K562 (cell line): ENCODE measurements at regions not wholly inside any gene's neighbourhood (a gene's known extent, or its start where the extent isn't known, plus 50 kb on each side); places are given as distances from the start of the nearest gene placed in this dataset.

Experiments used
- ATAC-seq: fragments of 200-7000 bp; cut with Tn5 transposase; 3 replicates; pipeline ENCODE4 v1.9.1; 2020; ENCODE audit warnings: moderate library complexity
- BruUV-seq: library from RNA; stranded (reverse); fragments of 400-500 nt; replicated peaks from 2 replicates; lab custom pipeline; 2021; lab: Mats Ljungman, UMichigan
- CTCF ChIA-PET: fragments of 300-600 bp; formaldehyde crosslinking; extraction: SDS; loops from one replicate; lab custom pipeline; 2021; ENCODE audit warnings: low intra/inter-chr PET ratio; lab: Yijun Ruan, JAX
- POLR2A ChIA-PET: fragments of 300-600, 350-650 bp; sonication (Branson Sonifier 250); formaldehyde crosslinking; extraction: SDS; loops from one replicate; lab custom pipeline; 2021; ENCODE audit warnings: antibody characterized with exemption, inconsistent platforms; lab: Yijun Ruan, JAX
- DNase-seq, 4 experiments: peaks; one replicate each; pipeline versions ENCODE4 v3.0.0 to v3.0.0-alpha.2; 2011 to 2018; ENCODE audit warnings: low spot score in 3 of 4, mixed read lengths in 3 of 4; ENCODE audit errors: extremely low read depth in 1 of 4
- FAIRE-seq: peaks from 2 replicates; lab custom pipeline; 2011; peaks lifted over from hg19 to GRCh38; lab: Jason Lieb, UNC
- H2AFZ ChIP-seq: 2 replicates; pipeline ENCODE4 v1.6.0; 2011; ENCODE audit warnings: low read depth, low read length, control low read depth, inconsistent platforms
- H3K27ac ChIP-seq: fragments of 200-600 bp; 3 replicates; pipeline ENCODE4 v1.8.0; 2011; ENCODE audit warnings: low read depth, mild to moderate bottlenecking, control low read depth, inconsistent platforms, low read length, moderate library complexity, mixed read lengths; ENCODE audit errors: extremely low read depth
- H3K27me3 ChIP-seq, 2 experiments: fragments of 300-600 bp in 1 of 2; 2 replicates in 1 of 2; 3 replicates in 1 of 2; pipeline versions ENCODE4 v1.6.0 to v1.8.0; 2011; ENCODE audit warnings: inconsistent platforms in 2 of 2, low read length in 2 of 2, mild to moderate bottlenecking in 1 of 2, mixed read lengths in 1 of 2, moderate library complexity in 1 of 2; ENCODE audit not compliant: control insufficient read depth in 2 of 2, insufficient read depth in 2 of 2
- H3K36me3 ChIP-seq: fragments of 300-600 bp; 3 replicates; pipeline ENCODE4 v1.8.0; 2011; ENCODE audit warnings: mild to moderate bottlenecking, low read length, inconsistent platforms; ENCODE audit not compliant: control insufficient read depth, insufficient read depth
- H3K4me1 ChIP-seq, 2 experiments: fragments of 200-600 bp in 1 of 2; replicated peaks in 1 of 2; 2 replicates in 1 of 2; 3 replicates in 1 of 2; pipeline versions ENCODE4 v1.5.1 to v1.8.0; 2011; ENCODE audit warnings: inconsistent platforms in 2 of 2, low read length in 2 of 2, mild to moderate bottlenecking in 1 of 2, mixed read lengths in 1 of 2, moderate library complexity in 1 of 2; ENCODE audit not compliant: control insufficient read depth in 2 of 2, insufficient read depth in 2 of 2
- H3K4me2 ChIP-seq: 2 replicates; pipeline ENCODE4 v1.6.1; 2011; ENCODE audit warnings: low read length, control low read depth, inconsistent platforms, mixed read lengths; ENCODE audit not compliant: insufficient read depth
- H3K4me3 ChIP-seq: fragments of 200-600 bp; sonication (generic), shearing (Covaris generic); 2 replicates; pipeline ENCODE4 v1.5.1; 2016; ENCODE audit warnings: control low read depth, inconsistent platforms
- H3K79me2 ChIP-seq: fragments of 200-600 bp; 3 replicates; pipeline ENCODE4 v1.8.0; 2011; ENCODE audit warnings: low read length, inconsistent platforms; ENCODE audit not compliant: control insufficient read depth, insufficient read depth
- H3K9ac ChIP-seq, 2 experiments: 2 replicates each; pipeline versions ENCODE4 v1.6.0 to v1.6.1; 2011; ENCODE audit warnings: low read depth in 2 of 2, low read length in 2 of 2, control low read depth in 1 of 2, inconsistent platforms in 1 of 2, mild to moderate bottlenecking in 1 of 2, mixed read lengths in 1 of 2; ENCODE audit not compliant: insufficient read depth in 1 of 2
- H3K9me1 ChIP-seq: one replicate; pipeline ENCODE4 v1.6.0; 2011; ENCODE audit warnings: inconsistent platforms, mild to moderate bottlenecking, low read length, moderate library complexity; ENCODE audit not compliant: control insufficient read depth, insufficient read depth
- H3K9me3 ChIP-seq: replicated peaks from 2 replicates; pipeline ENCODE4 v1.5.1; 2011; ENCODE audit warnings: low read depth, low read length, inconsistent platforms; ENCODE audit not compliant: control insufficient read depth, insufficient read depth
- H4K20me1 ChIP-seq: replicated peaks from 2 replicates; pipeline ENCODE4 v1.6.1; 2011; ENCODE audit warnings: low read length, inconsistent platforms, mixed read lengths; ENCODE audit not compliant: control insufficient read depth, insufficient read depth
- ATF7 ChIP-seq: fragments of 450-650 bp; IDR thresholded peaks from 2 replicates; pipeline ENCODE4 v1.7.1; 2014; ENCODE audit warnings: mild to moderate bottlenecking, moderate library complexity
- EP300 ChIP-seq: IDR thresholded peaks from 2 replicates; pipeline ENCODE4 v1.6.1; 2012; ENCODE audit warnings: low read length, improper control_type of control experiment
- FOSL1 ChIP-seq: fragments of 200-800 bp; sonication (Bioruptor generic); conservative IDR thresholded peaks from 2 replicates; pipeline ENCODE4 v1.6.1; 2016; ENCODE audit warnings: missing genetic modification characterization, missing compliant biosample characterization
- JUND ChIP-seq, 2 experiments: IDR thresholded peaks; 2 replicates in 1 of 2; 3 replicates in 1 of 2; pipeline ENCODE4 v1.6.1; 2011; ENCODE audit warnings: borderline replicate concordance in 2 of 2, low read depth in 2 of 2, low read length in 2 of 2, improper control_type of control experiment in 1 of 2, missing biosample characterization in 1 of 2, missing genetic modification characterization in 1 of 2, missing genetic modification reagents in 1 of 2
- MEIS2 ChIP-seq: fragments of 450-650 bp; IDR thresholded peaks from 2 replicates; pipeline ENCODE4 v1.6.1; 2014; ENCODE audit warnings: mild to moderate bottlenecking; ENCODE audit not compliant: partially characterized antibody
- PCBP2 ChIP-seq: fragments of 200-400 bp; formaldehyde crosslinking; IDR thresholded peaks from 2 replicates; pipeline ENCODE4 v1.6.1; 2018; ENCODE audit warnings: low read length, low read depth, mild to moderate bottlenecking, moderate library complexity; ENCODE audit not compliant: poor library complexity, severe bottlenecking
- SOX6 ChIP-seq: fragments of 450-650 bp; IDR thresholded peaks from 2 replicates; pipeline ENCODE4 v1.6.1; 2014; ENCODE audit warnings: mild to moderate bottlenecking
- TAF9B ChIP-seq: fragments of 450-650 bp; IDR thresholded peaks from 2 replicates; pipeline ENCODE4 v1.6.1; 2018; ENCODE audit warnings: mild to moderate bottlenecking; ENCODE audit not compliant: partially characterized antibody
- YY1 ChIP-seq, 3 experiments: IDR thresholded peaks; 2 replicates each; pipeline ENCODE4 v1.6.1; 2011; ENCODE audit warnings: low read length in 2 of 3, mild to moderate bottlenecking in 2 of 3, moderate library complexity in 2 of 3, borderline replicate concordance in 1 of 3, control low read depth in 1 of 3, low read depth in 1 of 3; ENCODE audit not compliant: insufficient read depth in 3 of 3, insufficient replicate concordance in 2 of 3, control insufficient read depth in 1 of 3, insufficient read length in 1 of 3; ENCODE audit errors: extremely low read depth in 1 of 3
- WGBS: fragments of 100-300 bp; shearing (Covaris generic); methylation state at CpG from one replicate; pipeline ENCODE4 v1.1.6; 2016; ENCODE audit warnings: low coverage, mixed read lengths; ENCODE audit not compliant: insufficient coverage; ENCODE audit errors: missing lambda C conversion rate; 5-methylcytosine and 5-hydroxymethylcytosine counted together
- in situ Hi-C: fragments of 300-500 bp; cut with MboI; formaldehyde crosslinking; loops from 4 replicates; pipeline ENCODE4 v1.15.0; 2018; ENCODE audit warnings: inconsistent platforms, mixed read lengths
- intact Hi-C: fragments of 100-400 bp; cut with micrococcal nuclease; formaldehyde crosslinking; loops from 2 replicates; pipeline ENCODE4 v1.14.2; 2022
- TF ChIP-seq, protein P1 (sequence below): sonication (generic); formaldehyde crosslinking; IDR thresholded peaks from 2 replicates; pipeline ENCODE4 v1.8.0; 2022; ENCODE audit warnings: missing genetic modification reagents, mild to moderate bottlenecking, borderline replicate concordance
- TF ChIP-seq, protein P2 (sequence below): fragments of 450-650 bp; IDR thresholded peaks from 2 replicates; pipeline ENCODE4 v1.6.1; 2016
- TF ChIP-seq, protein P3 (sequence below), 2 experiments: IDR thresholded peaks in 1 of 2; conservative IDR thresholded peaks in 1 of 2; 2 replicates each; pipeline ENCODE4 v1.6.1; 2016; ENCODE audit warnings: low read depth in 2 of 2, mild to moderate bottlenecking in 1 of 2, missing compliant biosample characterization in 1 of 2, missing genetic modification characterization in 1 of 2, moderate library complexity in 1 of 2

DNA sequence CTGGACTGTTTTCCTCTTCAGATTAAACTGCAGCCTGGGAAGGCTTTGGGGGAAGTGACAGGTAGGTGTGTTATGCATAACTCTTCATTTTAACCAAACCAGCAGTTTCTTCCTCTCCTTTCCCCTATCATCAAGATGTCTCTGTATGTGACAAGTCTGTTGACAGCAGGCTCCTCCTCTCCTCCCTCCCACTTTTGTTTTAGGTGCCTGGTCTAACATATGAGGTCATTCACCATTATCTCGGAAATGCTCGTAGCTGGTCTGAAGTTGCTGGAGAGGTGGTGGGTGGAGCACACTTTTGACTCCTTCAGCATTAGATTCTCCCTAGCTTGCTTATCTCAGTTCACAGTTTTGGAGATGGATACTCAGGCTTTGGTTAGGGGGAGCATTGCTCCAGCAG lies 571.0 kb upstream of the EEF2KMT start:
- peak; percentile 56 for FAIRE-seq
- Histone ChIP-seq H3K27me3 (peaks cover 0 to 2% of the 10 kb centered on the region in 2 experiments; a peak in 1 of 5 replicates), H3K4me2 (no peak overlapping the region), H2AFZ (no peak overlapping the region), H3K27ac (no peak overlapping the region), H3K79me2 (no peaks in the 10 kb centered on the region), H3K9ac (no peak overlapping the region), H3K36me3 (no peaks in the 10 kb centered on the region), H3K9me3 (no peaks in the 10 kb centered on the region), H3K4me3 (no peak overlapping the region), H3K4me1 (no peaks in the 10 kb centered on the region; a peak in 1 of 5 replicates), H3K9me1 (no peaks in the 10 kb centered on the region), H4K20me1 (no peaks in the 10 kb centered on the region)
- DNase-seq, result peak; percentile 11 to 38 (median 21)
- CTCF ChIA-PET, result interaction anchor here (0.7 kb wide), 1 partner anchor 166 kb away, joined by 3 read pairs; no protein-coding TSS in a partner anchor
- no TSS peak for BruUV-seq
- POLR2A ChIA-PET, result interaction anchor here (0.6 to 0.7 kb wide), 2 partner anchors 254 to 271 kb away, joined by 3 to 4 read pairs; no protein-coding TSS in a partner anchor
- TF ChIP-seq EP300 (no peak), ATF7 (peak; percentile 74), PCBP2 (no peak), TAF9B (no peak), YY1 (IDR thresholded peaks at IDR 0.05; ENCODE audit: borderline replicate concordance in 1 of 3, control insufficient read depth in 1 of 3, extremely low read depth in 1 of 3, insufficient read depth in 3 of 3, insufficient read length in 1 of 3, insufficient replicate concordance in 2 of 3, low read depth in 1 of 3, low read length in 2 of 3) (no peak), JUND (IDR thresholded peaks at IDR 0.05; ENCODE audit: borderline replicate concordance, low read depth, low read length) (no peak), JUND (tag; IDR thresholded peaks at IDR 0.05; ENCODE audit: borderline replicate concordance, low read depth, low read length) (peak; percentile 56; the same call in 1 of the 3 replicates), SOX6 (0 out of 2 replicates have a peak, but pooled peaks have one; percentile 44), FOSL1 (tag) (no peak), MEIS2 (peak; percentile 76)
- TF ChIP-seq, protein P1, sequence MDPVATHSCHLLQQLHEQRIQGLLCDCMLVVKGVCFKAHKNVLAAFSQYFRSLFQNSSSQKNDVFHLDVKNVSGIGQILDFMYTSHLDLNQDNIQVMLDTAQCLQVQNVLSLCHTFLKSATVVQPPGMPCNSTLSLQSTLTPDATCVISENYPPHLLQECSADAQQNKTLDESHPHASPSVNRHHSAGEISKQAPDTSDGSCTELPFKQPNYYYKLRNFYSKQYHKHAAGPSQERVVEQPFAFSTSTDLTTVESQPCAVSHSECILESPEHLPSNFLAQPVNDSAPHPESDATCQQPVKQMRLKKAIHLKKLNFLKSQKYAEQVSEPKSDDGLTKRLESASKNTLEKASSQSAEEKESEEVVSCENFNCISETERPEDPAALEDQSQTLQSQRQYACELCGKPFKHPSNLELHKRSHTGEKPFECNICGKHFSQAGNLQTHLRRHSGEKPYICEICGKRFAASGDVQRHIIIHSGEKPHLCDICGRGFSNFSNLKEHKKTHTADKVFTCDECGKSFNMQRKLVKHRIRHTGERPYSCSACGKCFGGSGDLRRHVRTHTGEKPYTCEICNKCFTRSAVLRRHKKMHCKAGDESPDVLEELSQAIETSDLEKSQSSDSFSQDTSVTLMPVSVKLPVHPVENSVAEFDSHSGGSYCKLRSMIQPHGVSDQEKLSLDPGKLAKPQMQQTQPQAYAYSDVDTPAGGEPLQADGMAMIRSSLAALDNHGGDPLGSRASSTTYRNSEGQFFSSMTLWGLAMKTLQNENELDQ, result no peak
- TF ChIP-seq, protein P2, sequence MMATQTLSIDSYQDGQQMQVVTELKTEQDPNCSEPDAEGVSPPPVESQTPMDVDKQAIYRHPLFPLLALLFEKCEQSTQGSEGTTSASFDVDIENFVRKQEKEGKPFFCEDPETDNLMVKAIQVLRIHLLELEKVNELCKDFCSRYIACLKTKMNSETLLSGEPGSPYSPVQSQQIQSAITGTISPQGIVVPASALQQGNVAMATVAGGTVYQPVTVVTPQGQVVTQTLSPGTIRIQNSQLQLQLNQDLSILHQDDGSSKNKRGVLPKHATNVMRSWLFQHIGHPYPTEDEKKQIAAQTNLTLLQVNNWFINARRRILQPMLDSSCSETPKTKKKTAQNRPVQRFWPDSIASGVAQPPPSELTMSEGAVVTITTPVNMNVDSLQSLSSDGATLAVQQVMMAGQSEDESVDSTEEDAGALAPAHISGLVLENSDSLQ, result peak; percentile 76
- TF ChIP-seq, protein P3, sequence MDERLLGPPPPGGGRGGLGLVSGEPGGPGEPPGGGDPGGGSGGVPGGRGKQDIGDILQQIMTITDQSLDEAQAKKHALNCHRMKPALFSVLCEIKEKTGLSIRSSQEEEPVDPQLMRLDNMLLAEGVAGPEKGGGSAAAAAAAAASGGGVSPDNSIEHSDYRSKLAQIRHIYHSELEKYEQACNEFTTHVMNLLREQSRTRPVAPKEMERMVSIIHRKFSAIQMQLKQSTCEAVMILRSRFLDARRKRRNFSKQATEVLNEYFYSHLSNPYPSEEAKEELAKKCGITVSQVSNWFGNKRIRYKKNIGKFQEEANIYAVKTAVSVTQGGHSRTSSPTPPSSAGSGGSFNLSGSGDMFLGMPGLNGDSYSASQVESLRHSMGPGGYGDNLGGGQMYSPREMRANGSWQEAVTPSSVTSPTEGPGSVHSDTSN (CRISPR knock-in tag; IDR thresholded peaks at IDR 0.05; ENCODE audit: low read depth), result no peak
- TF ChIP-seq, protein P3 (tag; conservative IDR thresholded peaks at IDR 0.05; ENCODE audit: low read depth), result peak; percentile 64
- in situ Hi-C loops (no loop called here), intact Hi-C loops (no loop called here)
- ATAC-seq, result peak; percentile 68; the same call in 2 of the 3 replicates
- WGBS, result 0% methylated on average over 2 of the region's 2 CpGs
